GM21423 (cell line): ENCODE measurements at regions not wholly inside any gene's neighbourhood (a gene's known extent, or its start where the extent isn't known, plus 50 kb on each side); places are given as distances from the start of the nearest gene placed in this dataset.
"Not testable (repeated sequence)": the region's sequence is repeated elsewhere in the genome, so short reads cannot be mapped to it uniquely, and the experiment has no call there.

ENCODE experiments used
- ATAC-seq: cut with Tn5 transposase; IDR thresholded peaks from one replicate; pipeline ENCODE4 v1.9.1; 2021; ENCODE audit warnings: mild to moderate bottlenecking, moderate library complexity; ENCODE audit not compliant: unreplicated experiment

GRCh38 chr5:152606776-152607364 lies 201.8 kb upstream of the NMUR2 start:
- ATAC-seq, result no peak

- no peak for ATAC-seq
These were observed 202.5 kb upstream of the NMUR2 start for GRCh38 chr5:152607401-152608160.

- no peak for ATAC-seq
These were observed 203.4 kb upstream of the NMUR2 start for GRCh38 chr5:152608458-152608857.

GRCh38 chr5:152619756-152620155 lies 214.7 kb upstream of the NMUR2 start:
- ATAC-seq, result no peak

- ATAC-seq, result no peak
These were observed 217.5 kb upstream of the NMUR2 start for GRCh38 chr5:152622628-152623027.

- ATAC-seq, result no peak
These were observed 218.9 kb upstream of the NMUR2 start for GRCh38 chr5:152623951-152624350.

GRCh38 chr5:152625696-152626095 lies 220.6 kb upstream of the NMUR2 start:
- ATAC-seq, result no peak

- no peak for ATAC-seq
These were observed 226.1 kb upstream of the NMUR2 start for GRCh38 chr5:152631221-152631620.

GRCh38 chr5:152632360-152632759 lies 227.3 kb upstream of the NMUR2 start:
- ATAC-seq, result no peak

- no peak for ATAC-seq
These were observed 229.5 kb upstream of the NMUR2 start for GRCh38 chr5:152634586-152634985.

GRCh38 chr5:152638996-152639552 lies 234.0 kb upstream of the NMUR2 start:
- no peak for ATAC-seq

GRCh38 chr5:152641970-152642805 lies 237.1 kb upstream of the NMUR2 start:
- ATAC-seq, result no peak

GRCh38 chr5:152642880-152643279 lies 237.8 kb upstream of the NMUR2 start:
- no peak for ATAC-seq

GRCh38 chr5:152644029-152644728 lies 239.1 kb upstream of the NMUR2 start:
- no peak for ATAC-seq

- ATAC-seq, result no peak
These were observed 244.5 kb upstream of the NMUR2 start for GRCh38 chr5:152649609-152650008.

GRCh38 chr5:152650413-152650812 lies 245.3 kb upstream of the NMUR2 start:
- no peak for ATAC-seq

GRCh38 chr5:152659470-152659869 lies 254.4 kb upstream of the NMUR2 start:
- ATAC-seq, result not testable (repeated sequence)

GRCh38 chr5:152673601-152674000 lies 268.5 kb upstream of the NMUR2 start:
- ATAC-seq, result no peak

GRCh38 chr5:152674403-152674802 lies 269.3 kb upstream of the NMUR2 start:
- ATAC-seq, result no peak

GRCh38 chr5:152676196-152676595 lies 271.1 kb upstream of the NMUR2 start:
- ATAC-seq, result no peak

- ATAC-seq, result no peak
These were observed 278.1 kb upstream of the NMUR2 start for GRCh38 chr5:152683205-152683604.
